NT2/D1 (cell line): ENCODE measurements at regions not wholly inside any gene's neighbourhood (a gene's known extent, or its start where the extent isn't known, plus 50 kb on each side); places are given as distances from the start of the nearest gene placed in this dataset.
"Not testable (repeated sequence)": the region's sequence is repeated elsewhere in the genome, so short reads cannot be mapped to it uniquely, and the experiment has no call there.

ENCODE experiments used
- DNase-seq: peaks from one replicate; pipeline ENCODE4 v3.0.0-alpha.2; 2011; ENCODE audit warnings: low read depth, low spot score
- H3K27me3 ChIP-seq: 2 replicates; pipeline ENCODE4 v1.6.0; 2011; ENCODE audit warnings: mild to moderate bottlenecking; ENCODE audit not compliant: insufficient read length, insufficient read depth
- H3K36me3 ChIP-seq: 2 replicates; pipeline ENCODE4 v1.6.1; 2011; ENCODE audit warnings: mild to moderate bottlenecking, low read length, mixed read lengths; ENCODE audit not compliant: insufficient read depth, insufficient read length
- H3K4me1 ChIP-seq: 2 replicates; pipeline ENCODE4 v1.5.1; 2011; ENCODE audit not compliant: insufficient read depth, insufficient read length
- H3K4me3 ChIP-seq: 2 replicates; pipeline ENCODE4 v1.5.1; 2011; ENCODE audit warnings: low read depth; ENCODE audit not compliant: insufficient read length
- H3K9ac ChIP-seq: 2 replicates; pipeline ENCODE4 v1.6.0; 2011; ENCODE audit warnings: low read depth; ENCODE audit not compliant: insufficient read length
- H3K9me3 ChIP-seq: 2 replicates; pipeline ENCODE4 v1.5.1; 2011; ENCODE audit warnings: mild to moderate bottlenecking, low read length; ENCODE audit not compliant: insufficient read depth
- SUZ12 ChIP-seq: IDR thresholded peaks from 2 replicates; pipeline ENCODE4 v1.6.1; 2011; ENCODE audit not compliant: insufficient read length, insufficient read depth; ENCODE audit errors: extremely low read depth
- YY1 ChIP-seq: IDR thresholded peaks from 2 replicates; pipeline ENCODE4 v1.6.1; 2011; ENCODE audit not compliant: insufficient read length, insufficient read depth
- ZNF274 ChIP-seq: IDR thresholded peaks from 2 replicates; pipeline ENCODE4 v1.6.1; 2011; ENCODE audit warnings: mild to moderate bottlenecking, low read depth, low read length

- TF ChIP-seq YY1 (no peak), SUZ12 (no peak), ZNF274 (no peak)
- DNase-seq: no peak
- H3K4me1 ChIP-seq: no peaks in the 10 kb centered on the region
- no peak overlapping the region for H3K9ac ChIP-seq
- H3K36me3 ChIP-seq: no peaks in the 10 kb centered on the region
- no peak overlapping the region for H3K4me3 ChIP-seq
- no peaks in the 10 kb centered on the region for H3K27me3 ChIP-seq
- H3K9me3 ChIP-seq: peaks cover 24% of the 10 kb centered on the region; the same call in 1 of the 2 replicates
Measured at GRCh38 chr16:86229866-86230656, 280.3 kb upstream of the FOXF1 start.

DNA sequence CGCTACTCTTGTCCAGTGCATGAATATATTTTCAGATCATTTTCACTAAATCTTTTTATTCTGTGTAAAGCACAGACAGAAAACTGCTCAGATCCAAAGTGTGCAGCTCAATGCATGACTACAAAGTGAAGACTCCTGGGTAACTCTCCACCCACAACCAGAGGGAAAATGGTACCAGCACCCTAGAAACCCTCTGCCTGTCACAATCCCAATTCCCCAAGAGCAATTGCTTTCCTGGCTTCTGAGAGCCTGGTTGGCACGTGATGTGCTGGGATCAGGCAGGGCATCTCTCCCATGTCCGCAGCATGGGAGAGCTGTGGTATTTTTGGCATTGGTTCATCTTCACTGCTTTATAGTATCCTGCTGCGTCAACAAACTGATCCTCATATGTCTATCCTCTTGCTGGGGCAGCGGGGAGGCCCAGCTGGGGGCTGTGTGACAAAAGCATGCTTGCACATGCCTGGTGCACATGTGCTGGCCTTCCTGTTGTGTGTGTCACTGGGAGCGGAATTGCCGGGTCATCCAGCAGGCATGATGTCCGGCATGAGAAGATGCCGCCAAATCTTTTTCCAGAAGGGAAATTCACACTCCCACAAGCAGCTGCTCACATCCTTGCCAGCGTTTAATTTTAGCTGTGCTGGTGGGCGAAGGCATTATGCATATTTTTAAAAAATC lies 278.9 kb upstream of the FOXF1 start:
- H3K4me1 ChIP-seq: no peaks in the 10 kb centered on the region
- H3K9me3 ChIP-seq: peaks cover 24% of the 10 kb centered on the region; the same call in 1 of the 2 replicates
- no peak overlapping the region for H3K4me3 ChIP-seq
- no peaks in the 10 kb centered on the region for H3K36me3 ChIP-seq
- TF ChIP-seq ZNF274 (no peak), SUZ12 (no peak), YY1 (no peak)
- no peak for DNase-seq
- no peak overlapping the region for H3K9ac ChIP-seq
- no peaks in the 10 kb centered on the region for H3K27me3 ChIP-seq

- DNase-seq: no peak
- no peak overlapping the region for H3K4me3 ChIP-seq
- H3K27me3 ChIP-seq: no peaks in the 10 kb centered on the region
- peaks cover 24% of the 10 kb centered on the region; the same call in 1 of the 2 replicates for H3K9me3 ChIP-seq
- no peak overlapping the region for H3K9ac ChIP-seq
- no peak for TF ChIP-seq SUZ12
- no peak for TF ChIP-seq YY1
- no peak for TF ChIP-seq ZNF274
- H3K4me1 ChIP-seq: no peaks in the 10 kb centered on the region
- H3K36me3 ChIP-seq: no peaks in the 10 kb centered on the region
Measured at GRCh38 chr16:86231996-86232350, 278.4 kb upstream of the FOXF1 start.

DNA sequence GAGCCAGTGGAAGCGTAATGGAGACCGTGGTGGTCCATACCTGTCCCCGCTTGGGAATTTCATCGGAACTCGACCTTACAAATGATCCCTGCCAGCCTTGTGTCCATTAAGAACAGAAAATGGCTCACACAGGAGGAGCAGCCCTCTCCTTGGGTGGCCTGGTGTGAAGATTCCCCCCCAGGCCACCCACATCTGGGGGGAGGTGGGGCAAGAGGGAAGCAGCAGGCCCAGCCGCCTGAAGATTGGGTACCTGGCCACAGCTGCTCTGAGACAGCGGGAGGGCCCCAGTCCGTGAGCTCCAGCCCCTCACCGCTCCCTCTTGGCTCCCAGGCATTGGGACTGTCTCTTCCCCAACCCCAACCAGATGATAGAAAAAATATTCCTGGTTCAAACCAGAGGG lies 277.8 kb upstream of the FOXF1 start:
- Histone ChIP-seq H3K9ac (no peak overlapping the region), H3K36me3 (no peaks in the 10 kb centered on the region), H3K4me3 (no peak overlapping the region), H3K4me1 (no peaks in the 10 kb centered on the region), H3K27me3 (no peaks in the 10 kb centered on the region), H3K9me3 (peaks cover 24% of the 10 kb centered on the region; the same call in 1 of the 2 replicates)
- TF ChIP-seq YY1 (no peak), SUZ12 (no peak), ZNF274 (no peak)
- DNase-seq: no peak

DNA sequence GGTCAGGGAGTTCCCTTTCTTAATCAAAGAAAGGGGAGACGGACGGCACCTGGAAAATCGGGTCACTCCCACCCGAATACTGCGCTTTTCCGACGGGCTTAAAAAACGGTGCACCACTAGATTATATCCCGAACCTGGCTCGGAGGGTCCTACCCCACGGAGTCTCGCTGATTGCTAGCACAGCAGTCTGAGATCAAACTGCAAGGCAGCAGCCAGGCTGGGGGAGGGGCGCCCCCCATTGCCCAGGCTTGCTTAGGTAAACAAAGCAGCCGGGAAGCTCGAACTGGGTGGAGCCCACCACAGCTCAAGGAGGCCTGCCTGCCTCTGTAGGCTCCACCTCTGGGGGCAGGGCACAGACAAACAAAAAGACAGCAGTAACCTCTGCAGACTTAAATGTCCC lies 276.8 kb upstream of the FOXF1 start:
- DNase-seq, H3K36me3 ChIP-seq, H3K9ac ChIP-seq, H3K4me1 ChIP-seq, H3K27me3 ChIP-seq, H3K4me3 ChIP-seq: not testable (repeated sequence)
- peaks cover 24% of the 10 kb centered on the region; the same call in 1 of the 2 replicates for H3K9me3 ChIP-seq

GRCh38 chr16:86239381-86239780 lies 270.9 kb upstream of the FOXF1 start:
- H3K4me1 ChIP-seq: peaks cover 6% of the 10 kb centered on the region
- no peak overlapping the region for H3K9ac ChIP-seq
- H3K27me3 ChIP-seq: no peaks in the 10 kb centered on the region
- no peaks in the 10 kb centered on the region for H3K9me3 ChIP-seq
- H3K36me3 ChIP-seq: no peaks in the 10 kb centered on the region
- no peak for TF ChIP-seq ZNF274
- TF ChIP-seq YY1: no peak
- no peak for TF ChIP-seq SUZ12
- no peak overlapping the region for H3K4me3 ChIP-seq
- DNase-seq: no peak

DNA sequence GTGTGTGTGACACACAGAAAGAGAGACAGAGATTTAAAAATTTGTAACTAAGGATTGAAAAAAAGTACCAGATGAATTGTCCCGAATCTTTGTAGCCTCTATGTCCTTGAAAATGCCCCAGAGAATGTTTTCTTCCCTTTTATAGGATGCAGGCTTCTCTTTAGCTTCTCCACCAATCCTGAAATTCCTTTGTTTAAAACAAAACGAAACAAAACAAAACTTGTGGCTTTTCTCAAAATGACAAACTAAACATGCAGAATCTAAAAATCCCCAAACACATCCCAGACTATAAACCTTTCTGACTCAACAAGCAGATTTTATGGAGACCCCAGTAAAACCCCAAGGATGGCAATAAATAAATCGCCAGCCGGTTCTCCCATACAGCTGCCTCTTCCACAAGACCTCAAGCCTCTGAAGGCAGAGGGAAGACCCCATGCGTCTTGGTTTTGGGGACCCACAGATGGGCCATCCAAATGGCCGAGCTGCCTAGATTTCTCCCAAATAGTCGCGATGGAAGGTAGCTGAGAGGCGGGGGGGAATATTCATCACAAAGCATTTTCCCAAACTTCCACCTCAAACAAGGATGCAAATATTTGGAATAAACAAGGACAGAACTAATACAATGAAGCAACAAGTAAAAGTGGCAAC lies 269.5 kb upstream of the FOXF1 start:
- peaks cover 6% of the 10 kb centered on the region for H3K4me1 ChIP-seq
- H3K9ac ChIP-seq: no peak overlapping the region
- no peaks in the 10 kb centered on the region for H3K27me3 ChIP-seq
- peaks cover 11% of the 10 kb centered on the region; the same call in 1 of the 2 replicates for H3K9me3 ChIP-seq
- no peak for TF ChIP-seq ZNF274
- no peak for TF ChIP-seq SUZ12
- TF ChIP-seq YY1: no peak
- H3K4me3 ChIP-seq: no peak overlapping the region
- DNase-seq: no peak
- H3K36me3 ChIP-seq: no peaks in the 10 kb centered on the region
